Immature natural killer cell (primary cell): ENCODE measurements at regions not wholly inside any gene's neighbourhood (a gene's known extent, or its start where the extent isn't known, plus 50 kb on each side); places are given as distances from the start of the nearest gene placed in this dataset.
"Not testable (repeated sequence)": the region's sequence is repeated elsewhere in the genome, so short reads cannot be mapped to it uniquely, and the experiment has no call there.

Experiments
- DNase-seq, 3 donors: peaks; one replicate each; pipeline ENCODE4 v3.0.0; 2022; ENCODE audit warnings: mixed read lengths in 1 of 3
- H3K27ac Mint-ChIP-seq, 6 donors: one replicate each; pipeline ENCODE4 v1.8.0; 2020; ENCODE audit warnings: mixed read lengths in 6 of 6, mild to moderate bottlenecking in 5 of 6, inconsistent platforms in 4 of 6, moderate library complexity in 3 of 6
- H3K27me3 Mint-ChIP-seq, 3 donors: one replicate each; pipeline ENCODE4 v1.8.0; 2020 to 2021; ENCODE audit warnings: low read depth in 3 of 3, mild to moderate bottlenecking in 3 of 3, mixed read lengths in 3 of 3, moderate library complexity in 3 of 3, inconsistent platforms in 1 of 3
- H3K36me3 Mint-ChIP-seq, 3 donors: one replicate each; pipeline ENCODE4 v1.8.0; 2020; ENCODE audit warnings: mixed read lengths in 3 of 3, inconsistent platforms in 2 of 3, mild to moderate bottlenecking in 2 of 3
- H3K4me1 Mint-ChIP-seq, 2 donors: one replicate each; pipeline ENCODE4 v1.8.0; 2020; ENCODE audit warnings: inconsistent platforms in 2 of 2, mild to moderate bottlenecking in 2 of 2, mixed read lengths in 2 of 2, moderate library complexity in 1 of 2
- H3K4me3 Mint-ChIP-seq, 5 donors: one replicate each; pipeline ENCODE4 v1.8.0; 2020; ENCODE audit warnings: mild to moderate bottlenecking in 5 of 5, mixed read lengths in 5 of 5, inconsistent platforms in 3 of 5, moderate library complexity in 3 of 5
- H3K9me3 Mint-ChIP-seq, 6 donors: one replicate each; pipeline ENCODE4 v1.8.0; 2020; ENCODE audit warnings: mild to moderate bottlenecking in 6 of 6, mixed read lengths in 6 of 6, inconsistent platforms in 4 of 6, moderate library complexity in 3 of 6

DNA sequence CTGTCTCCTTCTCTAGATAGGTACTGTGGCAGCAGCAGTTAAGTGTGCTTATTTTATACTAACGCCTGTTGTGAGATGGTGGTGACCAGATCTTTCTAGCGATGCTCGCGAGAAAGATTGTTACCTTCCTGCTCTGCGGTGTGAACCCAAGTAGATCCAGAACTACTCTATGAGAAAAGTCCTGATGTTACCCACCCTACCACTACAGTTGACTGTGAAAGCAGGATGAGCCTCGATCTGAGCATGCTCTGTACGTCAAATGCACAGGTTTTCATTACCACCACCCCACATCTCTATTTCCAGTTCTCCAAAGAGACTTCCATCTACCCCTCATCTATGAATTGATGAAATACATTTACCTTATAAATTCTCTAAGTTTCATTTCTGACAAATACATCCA, 64.6 kb upstream of the KCTD7 start:
- Mint-ChIP-seq H3K9me3 (no peaks in the 10 kb centered on the region), H3K4me3 (no peak overlapping the region), H3K36me3 (peaks cover 0 to 8% (median 4%) of the 10 kb centered on the region in 3 donors), H3K4me1 (peaks cover 9 to 39% of the 10 kb centered on the region in 2 donors), H3K27me3 (peaks cover 0 to 4% (median 0%) of the 10 kb centered on the region in 3 donors), H3K27ac (peak overlapping the region in 3 of 6 donors; percentile 7 to 56 (median 12))
- no peak for DNase-seq

DNA sequence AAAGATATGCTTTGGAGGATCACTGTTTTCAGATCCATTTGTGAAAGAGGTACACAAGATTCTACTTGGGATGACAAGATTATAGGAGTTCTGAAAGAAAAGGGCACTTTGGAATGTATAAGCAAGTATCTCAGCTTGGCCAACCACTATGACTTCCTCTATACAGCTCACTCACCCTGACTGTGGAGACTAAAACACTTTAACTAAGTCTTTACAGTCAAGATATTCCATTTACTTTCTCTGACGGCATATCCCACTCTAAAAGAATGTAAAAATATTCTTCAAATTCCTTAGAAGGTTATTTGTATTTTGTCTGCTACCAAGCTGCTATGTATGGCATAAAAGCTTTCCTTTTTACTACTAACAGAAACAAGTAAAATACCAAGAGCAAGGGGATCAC, 58.5 kb upstream of the KCTD7 start:
- H3K36me3 Mint-ChIP-seq = peaks cover 14 to 33% (median 15%) of the 10 kb centered on the region in 3 donors
- not testable (repeated sequence) for DNase-seq, H3K27me3 Mint-ChIP-seq, H3K4me3 Mint-ChIP-seq, H3K27ac Mint-ChIP-seq, H3K9me3 Mint-ChIP-seq
- H3K4me1 Mint-ChIP-seq = peaks cover 0 to 38% of the 10 kb centered on the region in 2 donors

DNA sequence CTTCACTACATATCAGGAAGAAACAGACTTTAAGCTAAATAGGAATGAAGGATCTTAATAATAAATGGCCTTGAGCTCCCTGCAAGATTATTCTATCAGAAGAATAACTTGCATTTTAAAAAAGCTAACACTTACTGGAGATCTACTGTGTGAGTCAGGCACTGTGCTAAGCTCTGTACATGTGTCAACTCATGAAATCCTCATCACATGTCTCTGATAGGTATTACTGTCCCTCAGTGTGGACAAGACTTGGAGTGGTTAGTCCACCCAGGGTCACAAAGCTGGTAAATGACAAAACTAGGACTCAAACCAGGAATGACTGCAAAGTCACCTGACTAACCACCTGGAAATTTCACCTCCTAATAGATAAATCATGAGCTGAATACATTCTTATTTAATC, 57.1 kb upstream of the KCTD7 start:
- peaks cover 4 to 32% of the 10 kb centered on the region in 2 donors for H3K4me1 Mint-ChIP-seq
- peaks cover 0 to 1% (median 0%) of the 10 kb centered on the region in 3 donors for H3K27me3 Mint-ChIP-seq
- DNase-seq = no peak
- no peak overlapping the region for H3K4me3 Mint-ChIP-seq
- no peaks in the 10 kb centered on the region for H3K9me3 Mint-ChIP-seq
- H3K27ac Mint-ChIP-seq = peak overlapping the region in 1 of 6 donors; percentile 5
- H3K36me3 Mint-ChIP-seq = peaks cover 14 to 29% (median 15%) of the 10 kb centered on the region in 3 donors

DNA sequence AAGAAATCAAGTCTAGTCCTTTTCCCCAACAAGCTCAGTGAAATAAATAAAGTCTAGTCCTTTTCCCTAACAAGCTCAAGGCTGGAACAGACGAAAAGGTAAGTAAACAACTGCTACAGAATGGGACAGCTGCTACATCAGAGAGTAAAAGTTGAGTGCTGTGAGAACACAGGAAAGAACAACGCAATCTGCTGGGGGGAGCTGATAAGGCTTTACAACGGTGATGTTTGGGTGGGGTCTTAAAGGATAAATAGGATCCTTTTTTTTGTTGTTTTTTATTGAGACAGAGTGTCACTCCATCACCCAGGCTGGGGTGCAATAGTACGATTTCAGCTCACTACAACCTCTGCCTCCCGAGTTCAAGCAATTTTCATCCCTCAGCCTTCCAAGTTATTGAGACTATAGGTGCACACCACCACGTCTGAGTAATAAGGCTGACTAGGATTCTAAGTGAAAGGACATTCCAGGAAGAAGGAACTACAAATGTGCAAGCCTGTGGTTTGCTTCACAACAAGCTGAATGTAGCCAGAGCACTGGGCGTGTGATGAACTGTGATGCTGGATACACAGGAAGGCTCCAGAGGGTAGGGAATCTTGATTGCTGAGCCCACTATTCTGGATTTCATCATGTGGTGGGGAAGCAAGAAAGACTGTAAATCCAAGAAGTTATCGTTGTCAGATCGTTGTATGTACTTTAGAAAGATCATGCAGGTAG, 54.7 kb upstream of the KCTD7 start:
- Mint-ChIP-seq H3K36me3 (peaks cover 10 to 25% (median 15%) of the 10 kb centered on the region in 3 donors), H3K27ac (peak overlapping the region in 2 of 6 donors; percentile 18 to 55), H3K4me1 (peaks cover 20 to 48% of the 10 kb centered on the region in 2 donors)
- H3K4me3 Mint-ChIP-seq, DNase-seq, H3K9me3 Mint-ChIP-seq, H3K27me3 Mint-ChIP-seq: not testable (repeated sequence)

DNA sequence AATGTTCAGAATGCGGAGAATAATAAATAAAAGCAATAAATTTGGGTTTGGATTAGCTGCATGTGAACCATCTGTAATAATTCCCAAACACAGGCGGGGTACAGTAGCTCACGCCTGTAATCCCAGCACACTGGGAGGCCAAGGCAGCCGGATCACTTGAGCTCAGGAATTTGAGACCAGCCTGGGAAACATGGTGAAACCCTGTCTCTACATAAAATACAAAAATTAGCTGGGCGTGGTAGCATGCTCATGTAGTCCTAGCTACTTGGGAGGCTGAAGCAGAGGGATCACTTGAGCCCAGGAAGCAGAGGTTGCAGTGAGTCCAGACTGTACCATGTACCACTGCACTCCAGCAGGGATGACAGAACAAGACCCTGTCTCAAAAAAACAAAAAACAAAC, 53.9 kb upstream of the KCTD7 start:
- not testable (repeated sequence) for DNase-seq, H3K9me3 Mint-ChIP-seq, H3K27me3 Mint-ChIP-seq, H3K4me3 Mint-ChIP-seq
- Mint-ChIP-seq H3K4me1 (peaks cover 23 to 55% of the 10 kb centered on the region in 2 donors), H3K36me3 (peaks cover 10 to 25% (median 15%) of the 10 kb centered on the region in 3 donors), H3K27ac (peak overlapping the region in 1 of 6 donors; percentile 32)

DNA sequence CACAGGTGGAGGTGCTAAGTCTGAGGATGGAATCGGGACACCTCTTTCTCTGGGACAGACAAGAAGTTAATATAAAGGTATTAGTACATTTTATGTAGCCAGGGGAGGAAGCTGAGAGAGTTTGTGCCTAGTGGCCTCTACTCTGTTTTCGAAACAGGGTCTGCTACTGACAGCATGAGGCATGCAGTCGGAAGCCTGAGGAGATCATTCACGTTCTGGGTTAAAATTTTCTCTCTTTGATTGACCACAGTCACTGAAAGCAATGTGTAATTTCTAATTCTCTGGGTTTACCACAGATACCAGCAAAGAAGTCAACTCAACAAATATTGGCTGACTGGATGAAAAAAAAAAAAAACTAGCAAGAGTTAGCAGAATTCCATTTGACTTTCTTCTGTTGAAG, 53.3 kb upstream of the KCTD7 start:
- H3K27me3 Mint-ChIP-seq = peaks cover 0 to 5% (median 1%) of the 10 kb centered on the region in 3 donors
- peaks cover 23 to 51% of the 10 kb centered on the region in 2 donors for H3K4me1 Mint-ChIP-seq
- H3K4me3 Mint-ChIP-seq = no peak overlapping the region
- H3K36me3 Mint-ChIP-seq = peaks cover 7 to 20% (median 12%) of the 10 kb centered on the region in 3 donors
- no peaks in the 10 kb centered on the region for H3K9me3 Mint-ChIP-seq
- DNase-seq = no peak
- peak overlapping the region in 1 of 6 donors; percentile 34 for H3K27ac Mint-ChIP-seq

DNA sequence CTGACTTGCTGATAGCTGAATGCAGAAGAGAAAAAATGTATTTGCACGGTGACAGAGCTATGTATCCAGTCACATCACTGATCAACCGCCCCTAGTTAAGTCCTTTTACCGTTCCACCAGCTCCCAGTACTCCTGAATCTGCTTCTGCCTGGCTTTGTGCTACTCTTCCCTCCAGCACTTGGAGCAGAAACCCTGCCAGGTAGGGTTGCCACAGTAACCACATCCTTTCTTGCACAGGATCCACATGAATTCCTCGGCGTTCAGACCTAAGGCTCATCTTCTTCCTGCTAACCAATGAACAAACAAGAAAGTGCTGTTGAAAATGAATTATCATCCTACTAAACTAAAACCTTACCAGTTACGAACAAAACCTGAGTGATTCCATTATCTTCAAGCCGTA, 52.0 kb upstream of the KCTD7 start:
- Mint-ChIP-seq H3K4me1 (peaks cover 26 to 48% of the 10 kb centered on the region in 2 donors), H3K27ac (peak overlapping the region in 1 of 6 donors; percentile 38), H3K27me3 (peaks cover 0 to 5% (median 0%) of the 10 kb centered on the region in 3 donors), H3K4me3 (no peak overlapping the region), H3K36me3 (peaks cover 7 to 16% (median 12%) of the 10 kb centered on the region in 3 donors), H3K9me3 (no peaks in the 10 kb centered on the region)
- no peak for DNase-seq
